PC-9 (cell line): ENCODE measurements at regions not wholly inside any gene's neighbourhood (a gene's known extent, or its start where the extent isn't known, plus 50 kb on each side); places are given as distances from the start of the nearest gene placed in this dataset.

Source experiments
- EZH2 ChIP-seq: fragments of 200-600 bp; sonication (generic); IDR thresholded peaks from 2 replicates; pipeline ENCODE4 v1.8.0; 2017; ENCODE audit warnings: antibody characterized with exemption, low read depth
- TF ChIP-seq, protein P1 (sequence below): fragments of 200-600 bp; sonication (generic); conservative IDR thresholded peaks from 2 replicates; pipeline ENCODE4 v1.6.1; 2017; ENCODE audit warnings: mixed run types, antibody characterized with exemption, mild to moderate bottlenecking, moderate library complexity

- TF ChIP-seq, protein P1, sequence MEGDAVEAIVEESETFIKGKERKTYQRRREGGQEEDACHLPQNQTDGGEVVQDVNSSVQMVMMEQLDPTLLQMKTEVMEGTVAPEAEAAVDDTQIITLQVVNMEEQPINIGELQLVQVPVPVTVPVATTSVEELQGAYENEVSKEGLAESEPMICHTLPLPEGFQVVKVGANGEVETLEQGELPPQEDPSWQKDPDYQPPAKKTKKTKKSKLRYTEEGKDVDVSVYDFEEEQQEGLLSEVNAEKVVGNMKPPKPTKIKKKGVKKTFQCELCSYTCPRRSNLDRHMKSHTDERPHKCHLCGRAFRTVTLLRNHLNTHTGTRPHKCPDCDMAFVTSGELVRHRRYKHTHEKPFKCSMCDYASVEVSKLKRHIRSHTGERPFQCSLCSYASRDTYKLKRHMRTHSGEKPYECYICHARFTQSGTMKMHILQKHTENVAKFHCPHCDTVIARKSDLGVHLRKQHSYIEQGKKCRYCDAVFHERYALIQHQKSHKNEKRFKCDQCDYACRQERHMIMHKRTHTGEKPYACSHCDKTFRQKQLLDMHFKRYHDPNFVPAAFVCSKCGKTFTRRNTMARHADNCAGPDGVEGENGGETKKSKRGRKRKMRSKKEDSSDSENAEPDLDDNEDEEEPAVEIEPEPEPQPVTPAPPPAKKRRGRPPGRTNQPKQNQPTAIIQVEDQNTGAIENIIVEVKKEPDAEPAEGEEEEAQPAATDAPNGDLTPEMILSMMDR = no peak
- TF ChIP-seq EZH2 = no peak
These were observed 92.5 kb upstream of the MED13L start for GRCh38 chr12:116370004-116370404.
